ENCODE measurements at regions not wholly inside any gene's neighbourhood (a gene's known extent, or its start where the extent isn't known, plus 50 kb on each side); places are given as distances from the start of the nearest gene placed in this dataset.

DNA sequence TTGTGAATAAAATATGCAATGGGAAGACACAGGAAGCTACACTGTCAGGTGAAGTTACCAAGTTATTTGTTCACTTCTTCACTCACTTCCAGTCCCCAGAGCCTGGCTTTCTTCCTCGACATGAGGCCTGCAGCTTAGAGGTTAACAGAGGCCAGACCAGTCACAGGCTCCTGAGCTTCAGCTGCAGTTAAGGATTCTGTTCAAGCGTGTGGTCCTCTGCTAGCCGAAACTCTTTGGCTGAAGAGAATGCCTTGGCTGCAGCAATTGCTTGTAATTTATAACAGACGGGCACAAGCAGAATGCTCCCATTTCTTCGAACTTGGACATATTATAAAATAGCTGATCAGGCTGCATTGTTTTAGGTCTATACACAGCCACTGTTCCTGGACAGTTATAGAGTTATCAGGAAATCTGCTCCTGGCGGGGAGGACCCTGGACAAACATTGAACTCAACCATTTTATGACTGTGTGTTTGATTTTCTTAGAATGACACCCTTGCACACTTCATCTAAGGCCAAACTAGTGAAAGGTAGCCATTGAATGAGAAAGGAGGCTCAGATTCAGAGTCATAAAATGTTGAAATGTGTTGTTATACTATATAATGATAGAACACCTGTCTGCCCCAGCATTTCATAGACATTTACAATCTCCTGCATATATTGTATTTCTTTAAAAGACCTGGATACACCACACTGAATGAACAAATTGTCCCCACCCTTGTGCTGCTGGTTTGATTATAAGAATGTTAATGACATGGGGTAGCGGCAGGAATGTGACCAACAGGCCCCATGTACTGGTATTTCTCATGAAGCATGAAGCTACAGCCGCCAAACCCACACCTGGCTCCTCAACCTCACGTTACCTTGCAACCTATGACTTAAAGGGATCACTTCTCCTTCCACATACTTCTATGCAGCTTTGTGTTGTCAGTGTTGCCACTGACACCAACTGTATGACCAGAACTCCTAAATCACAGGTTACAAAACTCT lies 153.6 kb downstream of the TDRD15 start:
- Histone ChIP-seq H2AFZ (ENCODE audit: low read depth, low read length) (no peak overlapping the region), H3K27ac (ENCODE audit: low read length) (no peak overlapping the region), H3K4me2 (ENCODE audit: insufficient read depth, low read length) (no peak overlapping the region), H3K9ac (ENCODE audit: low read depth, low read length) (no peak overlapping the region), H4K20me1 (ENCODE audit: insufficient read depth, low read length) (no peaks in the 10 kb centered on the region), H3K4me1 (ENCODE audit: insufficient read depth, low read length) (no peaks in the 10 kb centered on the region), H3K4me3 (ENCODE audit: low read depth in 1 of 2, low read length in 2 of 2) (no peak overlapping the region), H3K27me3 (ENCODE audit: insufficient read depth, low read length, poor library complexity) (no peaks in the 10 kb centered on the region), H3K79me2 (ENCODE audit: insufficient read depth, low read length) (no peaks in the 10 kb centered on the region), H3K9me3 (ENCODE audit: insufficient read depth, low read length, severe bottlenecking) (no peaks in the 10 kb centered on the region), H3K36me3 (ENCODE audit: insufficient read depth, low read length) (no peaks in the 10 kb centered on the region)
- DNase-seq: no peak
- ATAC-seq (ENCODE audit: insufficient read depth, low read depth): no peak
- TF ChIP-seq, protein P1, sequence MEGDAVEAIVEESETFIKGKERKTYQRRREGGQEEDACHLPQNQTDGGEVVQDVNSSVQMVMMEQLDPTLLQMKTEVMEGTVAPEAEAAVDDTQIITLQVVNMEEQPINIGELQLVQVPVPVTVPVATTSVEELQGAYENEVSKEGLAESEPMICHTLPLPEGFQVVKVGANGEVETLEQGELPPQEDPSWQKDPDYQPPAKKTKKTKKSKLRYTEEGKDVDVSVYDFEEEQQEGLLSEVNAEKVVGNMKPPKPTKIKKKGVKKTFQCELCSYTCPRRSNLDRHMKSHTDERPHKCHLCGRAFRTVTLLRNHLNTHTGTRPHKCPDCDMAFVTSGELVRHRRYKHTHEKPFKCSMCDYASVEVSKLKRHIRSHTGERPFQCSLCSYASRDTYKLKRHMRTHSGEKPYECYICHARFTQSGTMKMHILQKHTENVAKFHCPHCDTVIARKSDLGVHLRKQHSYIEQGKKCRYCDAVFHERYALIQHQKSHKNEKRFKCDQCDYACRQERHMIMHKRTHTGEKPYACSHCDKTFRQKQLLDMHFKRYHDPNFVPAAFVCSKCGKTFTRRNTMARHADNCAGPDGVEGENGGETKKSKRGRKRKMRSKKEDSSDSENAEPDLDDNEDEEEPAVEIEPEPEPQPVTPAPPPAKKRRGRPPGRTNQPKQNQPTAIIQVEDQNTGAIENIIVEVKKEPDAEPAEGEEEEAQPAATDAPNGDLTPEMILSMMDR (IDR thresholded peaks at IDR 0.05; ENCODE audit: borderline replicate concordance, extremely low read depth, low read length, poor library complexity, severe bottlenecking): no peak
- TF ChIP-seq EZH2 (IDR thresholded peaks at IDR 0.05; ENCODE audit: borderline replicate concordance, low read depth, low read length, severe bottlenecking): no peak

DNA sequence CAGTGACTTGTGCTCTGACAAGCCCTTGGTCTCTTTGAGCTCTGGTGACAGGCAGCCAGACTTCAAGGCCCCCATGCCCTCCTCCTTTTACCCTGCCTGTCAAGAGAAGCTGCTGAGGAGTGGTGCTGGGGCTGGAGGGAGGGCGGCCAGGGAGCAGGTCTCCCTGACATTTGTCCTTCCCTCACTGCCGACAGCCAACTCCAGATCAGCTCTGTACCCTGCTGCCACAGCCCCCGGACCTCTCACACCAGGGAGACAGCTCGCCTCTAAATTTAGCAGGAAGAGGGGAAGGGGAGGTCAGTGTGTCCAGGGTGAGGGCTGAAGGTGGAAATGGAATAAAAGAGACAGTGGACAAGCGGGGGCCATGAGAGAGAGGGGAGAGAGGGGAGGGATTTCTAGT lies 155.8 kb downstream of the TDRD15 start:
- Histone ChIP-seq H3K4me1 (ENCODE audit: insufficient read depth, low read length) (no peaks in the 10 kb centered on the region), H3K36me3 (ENCODE audit: insufficient read depth, low read length) (no peaks in the 10 kb centered on the region), H2AFZ (ENCODE audit: low read depth, low read length) (no peak overlapping the region), H3K27ac (ENCODE audit: low read length) (no peak overlapping the region), H3K9me3 (ENCODE audit: insufficient read depth, low read length, severe bottlenecking) (no peaks in the 10 kb centered on the region), H3K9ac (ENCODE audit: low read depth, low read length) (no peak overlapping the region), H3K4me2 (ENCODE audit: insufficient read depth, low read length) (no peak overlapping the region), H3K27me3 (ENCODE audit: insufficient read depth, low read length, poor library complexity) (no peaks in the 10 kb centered on the region), H3K4me3 (ENCODE audit: low read depth in 1 of 2, low read length in 2 of 2) (no peak overlapping the region), H4K20me1 (ENCODE audit: insufficient read depth, low read length) (no peaks in the 10 kb centered on the region), H3K79me2 (ENCODE audit: insufficient read depth, low read length) (no peaks in the 10 kb centered on the region)
- no peak for DNase-seq
- TF ChIP-seq EZH2 (IDR thresholded peaks at IDR 0.05; ENCODE audit: borderline replicate concordance, low read depth, low read length, severe bottlenecking): no peak
- TF ChIP-seq, protein P1 (IDR thresholded peaks at IDR 0.05; ENCODE audit: borderline replicate concordance, extremely low read depth, low read length, poor library complexity, severe bottlenecking): no peak
- no peak for ATAC-seq (ENCODE audit: insufficient read depth, low read depth)

DNA sequence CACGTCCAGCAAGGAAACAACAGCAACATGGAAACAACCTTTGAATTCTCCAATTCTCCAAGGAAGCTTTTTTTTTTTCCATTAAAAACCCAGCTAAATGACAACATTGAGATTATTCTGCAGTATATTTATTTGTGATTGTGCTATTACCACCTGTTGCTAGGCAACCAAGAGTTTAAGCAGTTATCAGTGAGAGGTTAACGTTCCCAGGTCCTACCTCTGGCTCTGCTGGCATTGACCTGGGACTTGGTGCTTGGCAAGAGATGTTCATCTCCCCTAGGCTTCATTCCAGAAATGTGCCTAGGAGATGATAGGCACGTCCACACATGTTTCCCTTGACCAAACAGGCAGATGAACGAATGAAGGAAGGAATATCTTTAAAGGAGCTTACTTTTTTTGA lies 157.0 kb downstream of the TDRD15 start:
- no peak for TF ChIP-seq EZH2 (IDR thresholded peaks at IDR 0.05; ENCODE audit: borderline replicate concordance, low read depth, low read length, severe bottlenecking)
- TF ChIP-seq, protein P1 (IDR thresholded peaks at IDR 0.05; ENCODE audit: borderline replicate concordance, extremely low read depth, low read length, poor library complexity, severe bottlenecking): no peak
- Histone ChIP-seq H3K4me2 (ENCODE audit: insufficient read depth, low read length) (no peak overlapping the region), H3K9ac (ENCODE audit: low read depth, low read length) (no peak overlapping the region), H3K4me3 (ENCODE audit: low read depth in 1 of 2, low read length in 2 of 2) (no peak overlapping the region), H4K20me1 (ENCODE audit: insufficient read depth, low read length) (no peaks in the 10 kb centered on the region), H3K9me3 (ENCODE audit: insufficient read depth, low read length, severe bottlenecking) (no peaks in the 10 kb centered on the region), H3K36me3 (ENCODE audit: insufficient read depth, low read length) (no peaks in the 10 kb centered on the region), H3K4me1 (ENCODE audit: insufficient read depth, low read length) (no peaks in the 10 kb centered on the region), H2AFZ (ENCODE audit: low read depth, low read length) (no peak overlapping the region), H3K27me3 (ENCODE audit: insufficient read depth, low read length, poor library complexity) (no peaks in the 10 kb centered on the region), H3K79me2 (ENCODE audit: insufficient read depth, low read length) (no peaks in the 10 kb centered on the region), H3K27ac (ENCODE audit: low read length) (no peak overlapping the region)
- DNase-seq (no peak), ATAC-seq (ENCODE audit: insufficient read depth, low read depth) (no peak)

All from DND-41 (cell line).